ENCODE measurements at regions not wholly inside any gene's neighbourhood (a gene's known extent, or its start where the extent isn't known, plus 50 kb on each side); places are given as distances from the start of the nearest gene placed in this dataset.
"Not testable (repeated sequence)": the region's sequence is repeated elsewhere in the genome, so short reads cannot be mapped to it uniquely, and the experiment has no call there.

DNA sequence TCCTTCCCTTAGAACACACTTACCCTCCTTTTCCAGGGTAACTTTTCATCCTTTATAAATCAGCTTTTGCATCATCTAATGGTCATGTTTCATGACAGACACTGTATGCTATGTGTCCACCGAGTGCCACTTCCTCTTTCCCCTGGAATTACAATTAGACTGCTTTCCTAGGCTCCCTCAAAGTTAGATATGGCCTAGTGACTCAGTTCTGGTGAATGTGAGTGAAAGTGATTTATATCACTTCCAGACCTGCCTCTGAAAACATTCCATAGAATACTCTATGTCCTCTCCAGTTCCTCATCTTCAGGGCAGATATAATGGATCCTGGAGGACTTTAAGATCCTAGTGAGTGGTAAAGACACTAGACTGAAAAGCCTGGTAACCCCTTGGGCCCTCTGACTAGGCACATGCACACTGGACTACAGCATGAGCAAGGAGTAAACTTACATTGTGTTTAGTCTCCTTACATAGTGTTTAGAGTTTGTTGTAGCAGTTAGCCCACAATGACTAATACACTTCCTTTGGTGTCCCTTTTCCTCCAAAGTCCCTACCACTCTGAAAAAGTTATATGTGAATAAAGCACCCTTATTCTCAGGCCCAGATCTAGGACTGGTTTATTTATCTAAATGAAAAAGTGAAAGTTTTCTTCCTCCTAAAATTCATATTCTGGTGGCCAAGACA is 59.3 kb downstream of the GPR88 start:
- no peak for FAIRE-seq
- TF ChIP-seq POLR2AphosphoS5 (IDR thresholded peaks at IDR 0.05; ENCODE audit: low read depth, low read length) (no peak), POLR2A (IDR thresholded peaks at IDR 0.05; ENCODE audit: low read depth, low read length) (no peak), TAF1 (IDR thresholded peaks at IDR 0.05; ENCODE audit: borderline replicate concordance, low read depth, low read length) (no peak)
- DNase-seq (ENCODE audit: insufficient read length): no peak

DNA sequence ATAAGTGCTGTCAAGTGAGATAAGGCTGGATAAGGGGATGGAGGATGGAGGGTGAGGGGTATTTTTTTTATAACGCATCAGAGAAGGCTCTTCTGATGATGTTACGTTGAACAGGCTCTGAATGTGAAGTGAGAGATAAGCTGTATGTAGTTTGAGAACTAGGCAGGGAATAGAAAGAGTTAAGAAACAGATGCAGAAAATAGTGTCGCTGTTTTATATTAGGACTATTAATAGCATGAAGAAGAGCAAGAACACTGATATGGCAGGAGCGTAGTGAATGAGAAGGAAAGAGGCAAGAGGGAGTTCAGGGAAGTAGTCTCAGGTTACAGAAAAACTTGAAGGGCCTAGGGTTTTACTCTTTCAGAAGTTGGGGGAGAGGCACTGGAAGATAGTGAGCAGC is 59.8 kb downstream of the GPR88 start:
- no peak for DNase-seq (ENCODE audit: insufficient read length)
- FAIRE-seq: no peak
- TF ChIP-seq TAF1 (IDR thresholded peaks at IDR 0.05; ENCODE audit: borderline replicate concordance, low read depth, low read length): no peak

DNA sequence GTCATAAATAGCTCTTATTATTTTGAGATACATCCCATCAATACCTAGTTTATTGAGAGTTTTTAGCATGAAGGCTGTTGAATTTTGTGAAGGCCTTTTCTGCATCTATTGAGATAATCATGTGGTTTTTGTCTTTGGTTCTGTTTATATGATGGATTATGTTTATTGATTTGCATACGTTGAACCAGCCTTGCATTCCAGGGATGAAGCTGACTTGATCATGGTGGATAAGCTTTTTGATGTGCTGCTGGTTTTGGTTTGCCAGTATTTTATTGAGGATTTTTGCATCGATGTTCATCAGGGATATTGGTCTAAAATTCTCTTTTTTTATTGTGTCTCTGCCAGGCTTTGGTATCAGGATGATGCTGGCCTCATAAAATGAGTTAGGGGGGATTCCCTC is 62.4 kb downstream of the GPR88 start:
- not testable (repeated sequence) for FAIRE-seq

DNA sequence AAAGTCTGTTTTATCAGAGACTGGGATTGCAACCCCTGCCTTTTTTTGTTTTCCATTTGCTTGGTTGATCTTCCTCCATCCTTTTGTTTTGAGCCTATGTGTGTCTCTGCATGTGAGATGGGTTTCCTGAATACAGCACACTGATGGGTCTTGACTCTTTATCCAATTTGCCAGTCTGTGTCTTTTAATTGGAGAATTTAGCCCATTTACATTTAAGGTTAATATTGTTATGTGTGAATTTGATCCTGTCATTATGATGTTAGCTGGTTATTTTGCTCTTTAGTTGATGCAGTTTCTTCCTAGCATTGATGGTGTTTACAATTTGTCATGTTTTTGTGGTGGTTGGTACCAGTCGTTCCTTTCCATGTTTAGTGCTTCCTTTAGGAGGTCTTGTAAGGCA is 64.1 kb downstream of the GPR88 start:
- not testable (repeated sequence) for DNase-seq (ENCODE audit: insufficient read length); FAIRE-seq

More for the DNA sequence above, 62.4 kb downstream of the GPR88 start:
- not testable (repeated sequence) for DNase-seq (ENCODE audit: insufficient read length)

DNA sequence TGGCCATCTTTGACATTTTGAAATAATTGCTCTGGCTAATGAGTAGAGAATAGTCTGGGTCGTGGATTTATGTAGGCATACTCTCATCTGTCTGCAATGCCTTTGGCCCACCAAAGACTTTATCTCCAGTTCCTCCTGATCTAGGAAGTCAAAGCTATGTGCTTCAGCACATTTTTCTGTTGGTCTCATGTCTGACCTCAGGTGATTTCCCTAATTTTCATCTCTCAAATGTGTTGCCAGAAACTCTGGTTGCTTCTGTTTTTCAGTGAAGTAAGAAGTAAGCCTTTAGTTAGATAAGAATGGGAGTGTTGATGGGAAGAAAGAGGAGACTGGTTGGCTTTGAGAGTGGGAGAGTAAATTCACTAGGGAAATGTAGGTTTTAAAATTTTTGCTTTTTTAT is 66.4 kb downstream of the GPR88 start:
- TF ChIP-seq TAF1 (IDR thresholded peaks at IDR 0.05; ENCODE audit: borderline replicate concordance, low read depth, low read length) (no peak), POLR2AphosphoS5 (IDR thresholded peaks at IDR 0.05; ENCODE audit: low read depth, low read length) (no peak), POLR2A (IDR thresholded peaks at IDR 0.05; ENCODE audit: low read depth, low read length) (no peak)

DNA sequence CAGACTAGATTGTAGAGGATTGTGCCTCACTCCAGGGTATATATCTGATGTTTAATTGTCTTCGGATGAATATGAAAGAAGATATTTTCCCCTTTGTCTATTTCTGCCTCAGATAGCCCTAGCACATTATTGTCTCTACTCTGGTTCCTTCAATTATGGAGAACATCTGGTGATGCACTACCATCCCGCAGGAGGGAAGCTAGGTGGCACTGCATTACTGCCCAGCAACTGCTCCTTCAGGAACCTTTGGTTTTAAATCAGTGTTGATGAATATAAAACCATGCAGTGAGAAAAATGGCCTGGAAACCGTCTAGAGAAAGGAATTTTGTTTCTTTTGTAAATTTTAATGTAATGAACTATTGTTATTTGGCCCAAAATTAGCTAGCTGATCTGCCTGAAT is 68.5 kb downstream of the GPR88 start:
- DNase-seq (ENCODE audit: insufficient read length): no peak
- no peak for FAIRE-seq
- TF ChIP-seq POLR2A (IDR thresholded peaks at IDR 0.05; ENCODE audit: low read depth, low read length) (no peak), TAF1 (IDR thresholded peaks at IDR 0.05; ENCODE audit: borderline replicate concordance, low read depth, low read length) (no peak), POLR2AphosphoS5 (IDR thresholded peaks at IDR 0.05; ENCODE audit: low read depth, low read length) (no peak)

More for the DNA sequence above, 66.4 kb downstream of the GPR88 start:
- FAIRE-seq: no peak
- DNase-seq (ENCODE audit: insufficient read length): no peak

DNA sequence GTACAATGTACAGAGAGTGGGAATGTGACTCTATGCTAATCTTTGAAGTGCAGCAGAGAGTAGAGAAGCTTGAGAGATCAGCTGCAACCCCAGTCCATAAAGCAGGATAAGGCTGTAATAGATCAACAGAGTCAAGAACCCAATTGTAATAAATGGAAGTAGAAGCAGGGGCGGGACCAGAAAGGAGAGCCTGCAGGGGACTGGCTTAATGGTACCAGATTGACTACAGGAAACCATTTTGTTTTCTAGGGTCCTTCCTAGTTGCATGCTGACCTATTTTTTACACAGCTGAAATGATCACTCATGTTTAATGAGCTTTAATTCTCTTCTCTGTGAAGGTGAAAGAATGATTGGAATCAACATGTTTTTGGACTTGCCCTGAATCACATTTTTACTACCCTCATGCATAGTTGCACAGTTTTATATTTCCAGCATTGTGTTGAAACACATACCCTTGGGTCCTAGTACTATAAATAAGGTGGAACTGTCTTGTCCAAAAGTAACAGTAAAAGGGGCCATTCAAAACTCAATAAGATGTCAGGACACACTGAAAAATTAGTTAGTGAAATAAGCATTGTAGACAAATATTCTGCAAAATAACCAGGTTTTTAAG is 69.8 kb downstream of the GPR88 start:
- DNase-seq (ENCODE audit: insufficient read length) (no peak), FAIRE-seq (no peak)
- no peak for TF ChIP-seq POLR2A (IDR thresholded peaks at IDR 0.05; ENCODE audit: low read depth, low read length)
- TF ChIP-seq TAF1 (IDR thresholded peaks at IDR 0.05; ENCODE audit: borderline replicate concordance, low read depth, low read length): no peak
- no peak for TF ChIP-seq POLR2AphosphoS5 (IDR thresholded peaks at IDR 0.05; ENCODE audit: low read depth, low read length)

DNA sequence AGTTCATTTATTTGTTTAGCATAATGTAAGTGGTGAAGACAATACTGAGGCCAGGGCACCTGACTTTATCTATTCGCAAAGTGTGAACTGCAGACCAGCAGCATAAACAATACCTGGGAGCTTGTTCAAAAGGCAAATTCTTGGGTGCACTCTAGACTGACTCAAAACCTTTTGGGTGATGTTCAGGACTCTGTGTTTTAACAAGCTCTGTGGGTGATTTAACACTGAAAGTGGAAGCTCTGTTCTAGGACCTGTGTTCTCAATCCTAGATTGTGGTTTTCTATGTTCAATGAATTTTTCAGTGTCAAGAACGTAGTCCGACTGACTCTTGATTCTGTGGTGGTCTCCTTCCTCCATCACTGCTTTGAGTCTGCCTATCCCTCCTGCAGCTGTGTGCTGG is 71.9 kb downstream of the GPR88 start:
- TF ChIP-seq POLR2AphosphoS5 (IDR thresholded peaks at IDR 0.05; ENCODE audit: low read depth, low read length) (no peak), POLR2A (IDR thresholded peaks at IDR 0.05; ENCODE audit: low read depth, low read length) (no peak), TAF1 (IDR thresholded peaks at IDR 0.05; ENCODE audit: borderline replicate concordance, low read depth, low read length) (no peak)
- FAIRE-seq: no peak
- no peak for DNase-seq (ENCODE audit: insufficient read length)

DNA sequence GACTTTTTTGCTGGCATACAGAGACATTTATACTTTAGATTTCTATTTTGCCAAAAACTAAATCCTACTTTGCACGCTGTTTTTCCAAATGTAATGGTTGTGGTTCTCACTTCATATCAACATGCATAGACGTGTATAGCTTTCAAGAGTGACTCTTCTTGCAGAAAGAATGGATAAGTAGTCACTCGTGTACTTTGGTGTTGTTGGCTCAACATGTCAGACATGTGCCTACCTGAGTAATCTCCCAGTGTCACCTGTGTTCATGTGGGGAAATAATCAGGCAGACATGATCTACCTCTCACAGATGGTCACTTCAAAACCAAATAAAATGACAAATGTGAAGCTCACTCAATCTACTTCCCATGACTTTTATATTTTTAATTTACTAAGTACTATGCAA is 73.1 kb downstream of the GPR88 start:
- DNase-seq (ENCODE audit: insufficient read length): no peak
- TF ChIP-seq POLR2A (IDR thresholded peaks at IDR 0.05; ENCODE audit: low read depth, low read length): no peak
- FAIRE-seq: peak; percentile 5

DNA sequence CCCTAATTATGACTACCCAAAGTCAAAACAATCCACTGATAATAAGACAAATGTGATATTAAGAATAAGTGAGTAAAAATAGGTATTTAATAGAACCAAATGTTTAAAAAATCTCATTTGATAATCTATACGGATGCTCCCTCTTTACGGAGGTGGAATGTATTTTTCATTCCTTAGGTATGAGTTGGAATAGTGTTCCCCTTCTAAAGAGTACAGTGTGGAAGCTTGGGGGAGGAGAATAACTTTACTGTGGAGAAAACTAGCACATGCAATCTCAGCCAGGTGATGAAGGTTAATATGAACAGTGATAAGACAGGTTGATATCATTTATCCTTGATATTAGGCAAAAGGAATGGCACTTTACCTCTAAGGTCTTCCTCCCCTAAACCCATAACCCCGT is 74.6 kb downstream of the GPR88 start:
- DNase-seq (ENCODE audit: insufficient read length): no peak
- no peak for TF ChIP-seq POLR2A (IDR thresholded peaks at IDR 0.05; ENCODE audit: low read depth, low read length)
- TF ChIP-seq POLR2AphosphoS5 (IDR thresholded peaks at IDR 0.05; ENCODE audit: low read depth, low read length): no peak
- TF ChIP-seq TAF1 (IDR thresholded peaks at IDR 0.05; ENCODE audit: borderline replicate concordance, low read depth, low read length): no peak
- FAIRE-seq: no peak

DNA sequence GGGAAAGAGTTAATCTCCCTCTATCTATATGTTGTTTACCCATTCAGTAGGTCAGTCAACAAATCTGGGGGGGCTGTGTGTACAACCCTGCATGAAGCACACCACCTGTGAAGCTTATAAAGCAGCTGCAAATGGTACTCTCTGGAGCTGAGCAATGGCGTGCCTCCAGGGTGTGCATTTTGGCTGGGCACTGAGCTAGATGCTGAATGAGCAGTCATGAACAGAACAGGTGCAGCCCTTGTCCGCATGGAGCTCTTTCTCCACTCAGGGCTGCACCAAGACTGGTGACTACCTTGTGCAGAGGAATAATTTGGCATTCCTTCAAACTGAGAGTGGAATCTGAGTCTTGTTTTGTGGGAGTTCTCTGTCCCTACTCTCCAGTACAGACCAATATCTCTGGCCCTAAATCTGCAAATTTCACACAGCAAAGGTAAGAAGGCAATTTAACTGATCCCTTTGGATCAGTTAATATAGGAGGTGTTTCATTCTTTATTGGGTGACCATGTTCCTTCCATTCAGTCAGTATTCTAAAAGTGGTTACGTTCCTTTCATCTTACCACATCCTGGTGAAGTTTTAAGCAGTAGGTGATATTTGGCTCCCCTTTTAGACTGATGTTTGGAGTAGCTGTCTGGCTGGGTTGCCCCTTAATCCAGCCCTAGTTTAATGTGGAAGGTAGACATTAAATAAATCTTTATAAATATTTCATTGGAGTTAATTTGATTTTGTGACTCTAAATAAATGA is 76.0 kb downstream of the GPR88 start:
- DNase-seq (ENCODE audit: insufficient read length): no peak
- FAIRE-seq: no peak
- TF ChIP-seq POLR2AphosphoS5 (IDR thresholded peaks at IDR 0.05; ENCODE audit: low read depth, low read length) (no peak), TAF1 (IDR thresholded peaks at IDR 0.05; ENCODE audit: borderline replicate concordance, low read depth, low read length) (no peak), POLR2A (IDR thresholded peaks at IDR 0.05; ENCODE audit: low read depth, low read length) (no peak)

DNA sequence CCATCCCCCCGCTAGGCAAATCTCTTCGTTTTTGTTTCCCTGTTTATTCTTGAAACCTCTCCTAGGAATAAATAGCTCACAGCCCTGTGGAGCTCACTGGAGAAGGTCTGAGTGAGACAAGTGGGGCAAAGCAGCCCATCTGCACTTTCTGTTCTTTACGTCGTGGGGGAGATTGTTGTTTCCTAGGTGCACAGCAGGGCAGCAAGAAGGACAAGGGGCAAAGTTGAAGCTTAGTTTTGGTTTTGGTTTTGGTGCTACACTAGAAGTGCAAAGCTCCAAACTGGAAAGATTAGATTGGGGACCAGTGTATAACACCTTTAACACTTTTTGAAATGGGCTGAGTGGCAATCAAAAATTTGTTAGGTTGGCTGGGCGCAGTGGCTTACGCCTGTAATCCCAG is 76.6 kb downstream of the GPR88 start:
- no peak for TF ChIP-seq POLR2AphosphoS5 (IDR thresholded peaks at IDR 0.05; ENCODE audit: low read depth, low read length)
- TF ChIP-seq POLR2A (IDR thresholded peaks at IDR 0.05; ENCODE audit: low read depth, low read length): no peak
- TF ChIP-seq TAF1 (IDR thresholded peaks at IDR 0.05; ENCODE audit: borderline replicate concordance, low read depth, low read length): no peak
- FAIRE-seq (no peak), DNase-seq (ENCODE audit: insufficient read length) (no peak)
